ENCODE measurements at regions not wholly inside any gene's neighbourhood (a gene's known extent, or its start where the extent isn't known, plus 50 kb on each side); places are given as distances from the start of the nearest gene placed in this dataset.

GRCh38 chr21:27572696-27573095 lies 605.8 kb upstream of the ADAMTS5 start:
- no peak for TF ChIP-seq CTCF (IDR thresholded peaks at IDR 0.05)
- no peak for TF ChIP-seq POLR2AphosphoS5 (IDR thresholded peaks at IDR 0.05; ENCODE audit: low read depth, low read length)
